ENCODE measurements at regions not wholly inside any gene's neighbourhood (a gene's known extent, or its start where the extent isn't known, plus 50 kb on each side); places are given as distances from the start of the nearest gene placed in this dataset.

GRCh38 chr3:10667901-10668476, 148.0 kb upstream of the SLC6A11 start:
- Histone ChIP-seq H3K4me3 (ENCODE audit: low read length) (no peak overlapping the region), H3K36me3 (ENCODE audit: control insufficient read depth, insufficient read depth, low read length) (no peaks in the 10 kb centered on the region), H3K9me3 (ENCODE audit: control insufficient read depth, low read length) (no peaks in the 10 kb centered on the region), H3K9ac (ENCODE audit: extremely low read depth, low read length, poor library complexity, severe bottlenecking) (no peak overlapping the region), H3K27ac (ENCODE audit: low read depth, low read length) (no peak overlapping the region), H3K27me3 (ENCODE audit: control insufficient read depth, insufficient read depth, low read length, poor library complexity, severe bottlenecking) (no peaks in the 10 kb centered on the region), H3K4me1 (ENCODE audit: control insufficient read depth, insufficient read depth, low read length) (no peaks in the 10 kb centered on the region)
- H3K27ac Mint-ChIP-seq: no peak overlapping the region
- H3K4me3 Mint-ChIP-seq: no peak overlapping the region
- DNase-seq: no peak
- no peaks in the 10 kb centered on the region for H3K9me3 Mint-ChIP-seq
- no peaks in the 10 kb centered on the region for H3K36me3 Mint-ChIP-seq (ENCODE audit: low read depth)
- WGBS, 2 experiments (ENCODE audit: insufficient coverage in 1 of 2, insufficient read length in 1 of 2): 82 to 83% methylated on average over 10 to 14 of the region's 14 CpGs
- H3K4me1 Mint-ChIP-seq: peaks cover 4% of the 10 kb centered on the region
- peaks cover 10% of the 10 kb centered on the region for H3K27me3 Mint-ChIP-seq (ENCODE audit: insufficient read depth)
- TF ChIP-seq CTCF (conservative IDR thresholded peaks at IDR 0.05): no peak

GRCh38 chr3:10669490-10670048, 146.5 kb upstream of the SLC6A11 start:
- no peak for DNase-seq
- WGBS, 2 experiments (ENCODE audit: insufficient coverage in 1 of 2, insufficient read length in 1 of 2): 84 to 98% methylated on average over 5 to 6 of the region's 6 CpGs
- Mint-ChIP-seq H3K36me3 (ENCODE audit: low read depth) (no peaks in the 10 kb centered on the region), H3K9me3 (no peaks in the 10 kb centered on the region), H3K4me1 (peaks cover under 1% of the 10 kb centered on the region), H3K4me3 (no peak overlapping the region), H3K27ac (no peak overlapping the region), H3K27me3 (ENCODE audit: insufficient read depth) (peaks cover 10% of the 10 kb centered on the region)
- no peaks in the 10 kb centered on the region for H3K4me1 ChIP-seq (ENCODE audit: control insufficient read depth, insufficient read depth, low read length)
- no peak for TF ChIP-seq CTCF (conservative IDR thresholded peaks at IDR 0.05)
- H3K9ac ChIP-seq (ENCODE audit: extremely low read depth, low read length, poor library complexity, severe bottlenecking): no peak overlapping the region
- H3K4me3 ChIP-seq (ENCODE audit: low read length): no peak overlapping the region
- no peaks in the 10 kb centered on the region for H3K9me3 ChIP-seq (ENCODE audit: control insufficient read depth, low read length)
- H3K27ac ChIP-seq (ENCODE audit: low read depth, low read length): no peak overlapping the region
- H3K27me3 ChIP-seq (ENCODE audit: control insufficient read depth, insufficient read depth, low read length, poor library complexity, severe bottlenecking): no peaks in the 10 kb centered on the region
- H3K36me3 ChIP-seq (ENCODE audit: control insufficient read depth, insufficient read depth, low read length): no peaks in the 10 kb centered on the region

GRCh38 chr3:10672422-10672821, 143.6 kb upstream of the SLC6A11 start:
- 90 to 92% methylated on average over 3 to 5 of the region's 5 CpGs for WGBS, 2 experiments (ENCODE audit: insufficient coverage in 1 of 2, insufficient read length in 1 of 2)
- H3K9me3 ChIP-seq (ENCODE audit: control insufficient read depth, low read length): no peaks in the 10 kb centered on the region
- H3K27ac ChIP-seq (ENCODE audit: low read depth, low read length): no peak overlapping the region
- Mint-ChIP-seq H3K4me3 (no peak overlapping the region), H3K27ac (no peak overlapping the region), H3K36me3 (ENCODE audit: low read depth) (no peaks in the 10 kb centered on the region), H3K9me3 (no peaks in the 10 kb centered on the region), H3K27me3 (ENCODE audit: insufficient read depth) (no peaks in the 10 kb centered on the region), H3K4me1 (peaks cover 4% of the 10 kb centered on the region)
- no peak for DNase-seq
- H3K27me3 ChIP-seq (ENCODE audit: control insufficient read depth, insufficient read depth, low read length, poor library complexity, severe bottlenecking): no peaks in the 10 kb centered on the region
- no peaks in the 10 kb centered on the region for H3K4me1 ChIP-seq (ENCODE audit: control insufficient read depth, insufficient read depth, low read length)
- no peaks in the 10 kb centered on the region for H3K36me3 ChIP-seq (ENCODE audit: control insufficient read depth, insufficient read depth, low read length)
- TF ChIP-seq CTCF (conservative IDR thresholded peaks at IDR 0.05): no peak
- no peak overlapping the region for H3K9ac ChIP-seq (ENCODE audit: extremely low read depth, low read length, poor library complexity, severe bottlenecking)
- H3K4me3 ChIP-seq (ENCODE audit: low read length): no peak overlapping the region
